NB4 (cell line): ENCODE measurements at regions not wholly inside any gene's neighbourhood (a gene's known extent, or its start where the extent isn't known, plus 50 kb on each side); places are given as distances from the start of the nearest gene placed in this dataset.

Source experiments
- MYC ChIP-seq: IDR thresholded peaks from 2 replicates; pipeline ENCODE4 v1.6.1; 2011; ENCODE audit warnings: low read depth, low read length
- POLR2A ChIP-seq: IDR thresholded peaks from 2 replicates; pipeline ENCODE4 v1.6.1; 2011; ENCODE audit warnings: mild to moderate bottlenecking; ENCODE audit not compliant: insufficient read length; ENCODE audit errors: extremely low read depth
- TF ChIP-seq, protein P1 (sequence below): IDR thresholded peaks from one replicate; pipeline ENCODE4 v1.5.1; 2012; ENCODE audit warnings: low read depth, low read length
- TF ChIP-seq, protein P2 (sequence below): IDR thresholded peaks from 2 replicates; pipeline ENCODE4 v1.6.1; 2011; ENCODE audit warnings: low read depth, low read length

DNA sequence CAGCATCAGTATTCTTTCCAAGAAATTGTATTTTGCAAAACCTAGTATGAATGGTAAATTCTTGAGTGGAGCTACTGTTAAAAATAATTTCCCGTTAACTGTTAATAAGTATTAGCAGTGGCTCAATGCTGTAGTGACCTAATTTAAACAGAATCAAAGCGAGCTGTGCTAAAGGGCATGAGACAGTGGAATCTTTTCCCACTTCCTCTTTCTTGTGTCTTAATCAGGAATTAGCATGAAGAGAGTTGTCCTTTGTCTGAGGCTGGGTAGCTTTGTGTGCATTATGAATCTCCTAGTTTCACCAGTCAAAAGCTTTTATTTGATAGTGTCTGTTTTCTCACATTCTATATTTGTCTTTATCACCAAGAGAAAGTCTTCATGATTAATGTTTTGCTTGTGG is 298.8 kb upstream of the GCFC2 start:
- TF ChIP-seq POLR2A, result no peak
- TF ChIP-seq, protein P1, sequence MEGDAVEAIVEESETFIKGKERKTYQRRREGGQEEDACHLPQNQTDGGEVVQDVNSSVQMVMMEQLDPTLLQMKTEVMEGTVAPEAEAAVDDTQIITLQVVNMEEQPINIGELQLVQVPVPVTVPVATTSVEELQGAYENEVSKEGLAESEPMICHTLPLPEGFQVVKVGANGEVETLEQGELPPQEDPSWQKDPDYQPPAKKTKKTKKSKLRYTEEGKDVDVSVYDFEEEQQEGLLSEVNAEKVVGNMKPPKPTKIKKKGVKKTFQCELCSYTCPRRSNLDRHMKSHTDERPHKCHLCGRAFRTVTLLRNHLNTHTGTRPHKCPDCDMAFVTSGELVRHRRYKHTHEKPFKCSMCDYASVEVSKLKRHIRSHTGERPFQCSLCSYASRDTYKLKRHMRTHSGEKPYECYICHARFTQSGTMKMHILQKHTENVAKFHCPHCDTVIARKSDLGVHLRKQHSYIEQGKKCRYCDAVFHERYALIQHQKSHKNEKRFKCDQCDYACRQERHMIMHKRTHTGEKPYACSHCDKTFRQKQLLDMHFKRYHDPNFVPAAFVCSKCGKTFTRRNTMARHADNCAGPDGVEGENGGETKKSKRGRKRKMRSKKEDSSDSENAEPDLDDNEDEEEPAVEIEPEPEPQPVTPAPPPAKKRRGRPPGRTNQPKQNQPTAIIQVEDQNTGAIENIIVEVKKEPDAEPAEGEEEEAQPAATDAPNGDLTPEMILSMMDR, result no peak
- no peak for TF ChIP-seq MYC
- TF ChIP-seq, protein P2, sequence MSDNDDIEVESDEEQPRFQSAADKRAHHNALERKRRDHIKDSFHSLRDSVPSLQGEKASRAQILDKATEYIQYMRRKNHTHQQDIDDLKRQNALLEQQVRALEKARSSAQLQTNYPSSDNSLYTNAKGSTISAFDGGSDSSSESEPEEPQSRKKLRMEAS, result no peak
